GM12872 (cell line): ENCODE measurements at regions not wholly inside any gene's neighbourhood (a gene's known extent, or its start where the extent isn't known, plus 50 kb on each side); places are given as distances from the start of the nearest gene placed in this dataset.

Experiments used
- TF ChIP-seq, protein P1 (sequence below): IDR thresholded peaks from 3 replicates; pipeline ENCODE4 v1.5.1; 2011; ENCODE audit warnings: low read depth, mild to moderate bottlenecking, low read length, moderate library complexity; ENCODE audit not compliant: insufficient read depth

DNA sequence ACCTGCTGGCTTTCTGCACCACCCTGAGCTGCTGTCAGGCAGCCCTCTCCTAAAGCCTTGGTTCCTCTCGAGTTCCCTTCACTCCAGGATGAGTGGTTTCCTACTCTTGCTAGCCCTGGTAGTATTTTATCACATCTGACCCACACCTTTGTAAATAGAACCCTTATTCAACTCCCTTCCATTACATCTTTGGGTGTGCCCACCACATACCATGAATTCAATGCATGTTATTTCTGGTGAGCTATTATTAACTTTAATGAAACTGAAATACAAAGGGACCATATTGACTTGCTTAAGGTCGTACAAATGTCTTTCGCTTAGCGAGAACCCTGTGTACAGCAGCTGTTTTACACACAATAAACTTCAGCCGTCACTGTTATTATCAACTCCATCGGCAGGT, 521.3 kb downstream of the GRIN2A start:
- TF ChIP-seq, protein P1, sequence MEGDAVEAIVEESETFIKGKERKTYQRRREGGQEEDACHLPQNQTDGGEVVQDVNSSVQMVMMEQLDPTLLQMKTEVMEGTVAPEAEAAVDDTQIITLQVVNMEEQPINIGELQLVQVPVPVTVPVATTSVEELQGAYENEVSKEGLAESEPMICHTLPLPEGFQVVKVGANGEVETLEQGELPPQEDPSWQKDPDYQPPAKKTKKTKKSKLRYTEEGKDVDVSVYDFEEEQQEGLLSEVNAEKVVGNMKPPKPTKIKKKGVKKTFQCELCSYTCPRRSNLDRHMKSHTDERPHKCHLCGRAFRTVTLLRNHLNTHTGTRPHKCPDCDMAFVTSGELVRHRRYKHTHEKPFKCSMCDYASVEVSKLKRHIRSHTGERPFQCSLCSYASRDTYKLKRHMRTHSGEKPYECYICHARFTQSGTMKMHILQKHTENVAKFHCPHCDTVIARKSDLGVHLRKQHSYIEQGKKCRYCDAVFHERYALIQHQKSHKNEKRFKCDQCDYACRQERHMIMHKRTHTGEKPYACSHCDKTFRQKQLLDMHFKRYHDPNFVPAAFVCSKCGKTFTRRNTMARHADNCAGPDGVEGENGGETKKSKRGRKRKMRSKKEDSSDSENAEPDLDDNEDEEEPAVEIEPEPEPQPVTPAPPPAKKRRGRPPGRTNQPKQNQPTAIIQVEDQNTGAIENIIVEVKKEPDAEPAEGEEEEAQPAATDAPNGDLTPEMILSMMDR = no peak

DNA sequence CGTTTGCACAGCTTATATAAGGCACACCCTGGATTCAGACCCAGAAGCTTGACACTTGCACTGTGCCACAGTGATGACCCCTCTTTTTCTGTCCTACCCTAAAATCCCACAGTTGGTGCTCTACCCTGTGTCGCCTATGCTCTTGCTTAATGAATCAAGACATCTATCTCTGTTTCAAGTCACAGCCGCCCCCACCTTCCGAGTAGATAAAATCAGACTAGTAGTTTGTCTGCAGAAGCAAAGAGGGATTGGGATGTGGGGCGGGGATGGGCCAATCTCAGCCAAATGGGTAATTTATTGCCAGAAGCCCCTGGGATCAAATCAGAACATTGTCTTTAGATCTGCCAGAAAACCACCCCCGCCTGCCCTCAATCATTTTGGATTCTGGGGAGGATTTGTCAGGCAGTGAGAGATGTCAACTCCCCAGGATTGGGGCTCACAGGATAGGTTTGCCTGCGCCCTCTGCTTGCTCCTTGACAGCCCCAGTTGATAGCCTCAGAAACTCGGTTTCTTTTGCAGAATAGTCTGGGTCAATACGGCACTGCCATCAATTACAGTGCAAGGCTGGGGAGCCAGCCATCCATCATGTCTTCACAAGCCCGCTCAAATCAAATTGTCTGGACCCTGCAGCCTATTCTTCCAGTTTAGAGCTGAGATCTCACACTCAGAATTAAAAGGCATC, 520.8 kb downstream of the GRIN2A start:
- TF ChIP-seq, protein P1 = no peak

DNA sequence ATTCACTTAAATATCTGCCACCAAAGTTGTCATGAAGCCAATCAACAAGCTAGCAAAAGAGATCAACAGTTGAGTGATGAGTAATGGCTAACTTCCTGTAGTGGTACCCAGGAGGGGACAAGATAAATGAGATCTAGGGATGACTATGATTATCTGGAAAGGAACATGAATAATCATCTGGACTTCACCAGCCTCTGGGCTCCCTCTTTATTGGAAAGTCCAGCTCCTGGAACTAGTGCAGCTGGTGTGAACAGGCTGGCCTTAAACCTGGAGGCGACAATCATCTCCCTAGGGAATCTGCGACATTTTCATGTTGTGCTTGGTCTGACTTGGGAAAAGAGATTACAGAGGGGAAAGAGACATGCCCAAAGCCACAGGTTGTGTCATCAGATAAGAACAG, 518.6 kb downstream of the GRIN2A start:
- TF ChIP-seq, protein P1 = no peak

DNA sequence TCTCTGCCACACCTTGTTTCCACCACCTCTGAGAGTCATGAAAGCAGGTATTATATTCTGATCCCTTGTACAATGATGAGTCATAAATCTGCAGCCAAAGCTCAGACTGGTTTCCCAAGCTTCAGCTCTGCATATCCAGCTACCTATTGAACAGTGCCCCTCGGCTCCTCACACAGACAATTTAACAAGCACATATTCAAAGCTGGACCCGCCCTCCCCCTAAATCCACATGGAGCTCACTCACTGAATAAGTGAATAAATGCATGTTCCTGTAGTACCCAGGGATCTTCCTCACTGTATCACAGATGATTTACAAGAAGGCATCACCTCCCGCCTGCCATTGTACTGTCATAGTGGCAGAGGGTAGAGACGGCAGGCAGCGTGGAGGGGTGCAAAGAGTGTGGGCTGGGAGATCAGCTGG, 516.4 kb downstream of the GRIN2A start:
- TF ChIP-seq, protein P1 = no peak

DNA sequence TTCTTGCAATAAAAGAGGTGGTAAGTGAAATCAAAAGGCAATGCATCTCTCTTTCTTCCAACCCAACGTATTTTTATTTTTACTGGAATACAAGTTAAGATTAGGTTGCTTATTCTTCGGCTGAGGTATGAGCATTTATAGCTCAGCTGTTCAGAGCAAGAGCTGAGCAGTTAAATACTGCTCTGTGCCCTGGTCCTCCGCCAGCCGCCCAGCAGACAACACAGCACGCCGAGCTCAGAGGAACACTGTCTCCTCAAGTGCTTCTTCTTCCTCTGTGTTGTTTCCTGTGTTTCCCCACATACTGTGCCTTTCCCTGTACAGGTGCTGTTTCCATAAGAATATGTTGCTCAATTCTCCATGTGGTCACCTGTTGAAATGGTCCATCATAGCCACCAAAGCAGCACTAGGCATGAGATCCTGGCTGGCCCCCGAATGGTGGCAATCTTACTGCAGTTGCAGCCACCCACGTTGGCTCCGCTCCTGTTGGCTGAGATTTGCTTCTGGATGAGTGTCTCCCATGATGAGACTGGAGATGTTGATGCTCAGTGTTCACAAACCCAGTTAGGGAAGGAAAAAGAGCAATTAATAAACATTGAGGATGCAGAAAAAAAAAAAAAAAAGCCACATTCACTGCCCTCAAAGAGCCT, 515.3 kb downstream of the GRIN2A start:
- TF ChIP-seq, protein P1 = no peak

DNA sequence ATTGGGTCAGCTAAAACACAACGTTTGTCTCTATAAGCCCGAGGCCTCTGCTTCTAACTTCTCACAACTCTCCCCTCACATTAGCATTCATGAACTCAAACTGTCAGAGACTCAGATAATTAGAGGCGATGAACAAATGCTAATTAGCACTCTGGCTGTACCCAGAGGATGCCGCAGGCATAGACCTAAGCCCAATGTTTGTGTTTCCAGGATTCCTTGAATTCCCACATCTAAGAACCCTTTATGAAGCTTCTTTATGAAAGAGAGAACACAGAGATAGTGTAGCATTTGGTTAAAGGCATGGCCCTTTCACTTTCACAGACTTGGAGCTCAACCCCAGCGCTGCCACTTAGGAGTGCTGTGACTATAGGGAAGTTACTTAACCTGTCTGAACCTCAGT, 512.2 kb downstream of the GRIN2A start:
- TF ChIP-seq, protein P1 = no peak

DNA sequence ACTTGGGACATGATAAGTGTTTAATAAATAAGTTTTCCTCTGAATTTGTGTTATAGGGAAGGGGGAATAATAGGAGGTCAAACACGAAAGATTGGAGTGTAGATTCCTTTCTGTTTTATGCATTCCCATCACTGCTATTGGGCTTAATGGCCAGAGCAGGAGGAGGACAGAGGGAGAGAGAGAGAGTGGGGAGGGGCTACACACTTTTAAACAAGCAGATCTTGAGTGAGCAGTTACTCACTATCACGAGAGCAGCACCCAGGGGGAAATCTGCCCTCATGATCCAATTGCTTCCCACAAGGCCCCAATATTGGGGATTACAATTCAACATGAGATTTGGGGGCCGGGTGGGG, 505.0 kb downstream of the GRIN2A start:
- TF ChIP-seq, protein P1 = no peak
